ENCODE measurements at regions not wholly inside any gene's neighbourhood (a gene's known extent, or its start where the extent isn't known, plus 50 kb on each side); places are given as distances from the start of the nearest gene placed in this dataset.

GRCh38 chr12:97784904-97785303 is 322.3 kb downstream of the RMST start:
- Histone ChIP-seq H3K36me3 (ENCODE audit: insufficient read depth, low read length) (no peaks in the 10 kb centered on the region), H3K4me1 (ENCODE audit: insufficient read depth, low read length) (peaks cover 16% of the 10 kb centered on the region; the same call in 1 of the 2 replicates), H3K9ac (ENCODE audit: low read depth, low read length) (no peak overlapping the region), H3K9me3 (ENCODE audit: control insufficient read depth, insufficient read depth, low read length) (no peaks in the 10 kb centered on the region)

DNA sequence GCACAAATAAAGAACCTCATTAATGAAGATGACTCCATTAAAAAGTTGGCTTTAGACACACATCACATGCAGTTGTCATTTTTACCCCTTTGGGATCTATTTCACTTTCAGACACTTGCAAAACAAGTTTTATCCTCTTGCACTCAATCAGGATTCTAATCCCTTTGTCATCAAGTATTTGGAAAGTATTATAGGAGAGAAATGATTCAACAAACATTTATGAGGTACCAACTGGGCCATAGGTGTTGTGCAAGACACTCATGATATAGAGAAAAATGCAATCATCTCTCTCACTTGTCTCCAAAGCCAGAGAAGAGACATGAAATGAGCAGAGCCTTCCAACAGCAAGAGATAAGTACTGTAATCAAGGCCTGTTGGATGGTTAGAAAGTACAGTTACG is 327.7 kb downstream of the RMST start:
- H3K9me3 ChIP-seq (ENCODE audit: control insufficient read depth, insufficient read depth, low read length): no peaks in the 10 kb centered on the region
- H3K9ac ChIP-seq (ENCODE audit: low read depth, low read length): no peak overlapping the region
- H3K4me1 ChIP-seq (ENCODE audit: insufficient read depth, low read length): no peaks in the 10 kb centered on the region
- no peaks in the 10 kb centered on the region for H3K36me3 ChIP-seq (ENCODE audit: insufficient read depth, low read length)

GRCh38 chr12:97797473-97797872 is 334.9 kb downstream of the RMST start:
- H3K9me3 ChIP-seq (ENCODE audit: control insufficient read depth, insufficient read depth, low read length): no peaks in the 10 kb centered on the region
- H3K36me3 ChIP-seq (ENCODE audit: insufficient read depth, low read length): no peaks in the 10 kb centered on the region
- H3K9ac ChIP-seq (ENCODE audit: low read depth, low read length): no peak overlapping the region
- no peaks in the 10 kb centered on the region; the same call in 1 of the 2 replicates for H3K4me1 ChIP-seq (ENCODE audit: insufficient read depth, low read length)

DNA sequence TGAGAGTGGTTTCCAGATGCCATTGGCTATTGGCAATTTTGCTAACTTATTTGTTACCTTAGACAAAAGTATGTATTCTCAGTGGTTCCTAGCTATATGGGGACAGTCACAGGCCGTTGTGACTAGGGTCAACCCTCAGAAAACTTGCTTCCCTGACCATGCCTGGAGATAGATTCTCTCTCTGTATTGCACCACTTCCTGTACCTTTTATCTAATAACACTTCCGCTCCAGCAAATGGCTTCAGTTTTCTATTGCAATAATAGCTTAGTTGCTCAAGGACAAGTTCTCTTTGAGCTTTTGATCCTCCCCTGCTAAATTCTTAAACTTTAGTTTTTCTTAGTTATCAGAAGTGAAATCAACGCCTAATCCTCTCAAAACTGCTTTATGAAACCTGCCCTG is 338.0 kb downstream of the RMST start:
- Histone ChIP-seq H3K9me3 (ENCODE audit: control insufficient read depth, insufficient read depth, low read length) (no peaks in the 10 kb centered on the region), H3K4me1 (ENCODE audit: insufficient read depth, low read length) (no peaks in the 10 kb centered on the region; the same call in 1 of the 2 replicates), H3K9ac (ENCODE audit: low read depth, low read length) (no peak overlapping the region)

GRCh38 chr12:97801471-97802059 is 339.0 kb downstream of the RMST start:
- Histone ChIP-seq H3K9me3 (ENCODE audit: control insufficient read depth, insufficient read depth, low read length) (no peaks in the 10 kb centered on the region), H3K4me1 (ENCODE audit: insufficient read depth, low read length) (no peaks in the 10 kb centered on the region; the same call in 1 of the 2 replicates), H3K36me3 (ENCODE audit: insufficient read depth, low read length) (no peaks in the 10 kb centered on the region), H3K9ac (ENCODE audit: low read depth, low read length) (no peak overlapping the region)

More for the DNA sequence above, 338.0 kb downstream of the RMST start:
- H3K36me3 ChIP-seq (ENCODE audit: insufficient read depth, low read length): no peaks in the 10 kb centered on the region

- Histone ChIP-seq H3K4me1 (ENCODE audit: insufficient read depth, low read length) (no peaks in the 10 kb centered on the region; the same call in 1 of the 2 replicates), H3K36me3 (ENCODE audit: insufficient read depth, low read length) (no peaks in the 10 kb centered on the region), H3K9me3 (ENCODE audit: control insufficient read depth, insufficient read depth, low read length) (no peaks in the 10 kb centered on the region), H3K9ac (ENCODE audit: low read depth, low read length) (no peak overlapping the region)
These were observed 342.5 kb downstream of the RMST start for GRCh38 chr12:97805146-97805545.

GRCh38 chr12:97813301-97813700 is 350.7 kb downstream of the RMST start:
- Histone ChIP-seq H3K9me3 (ENCODE audit: control insufficient read depth, insufficient read depth, low read length) (no peaks in the 10 kb centered on the region; the same call in 1 of the 2 replicates), H3K4me1 (ENCODE audit: insufficient read depth, low read length) (no peaks in the 10 kb centered on the region), H3K9ac (ENCODE audit: low read depth, low read length) (no peak overlapping the region), H3K36me3 (ENCODE audit: insufficient read depth, low read length) (no peaks in the 10 kb centered on the region)

DNA sequence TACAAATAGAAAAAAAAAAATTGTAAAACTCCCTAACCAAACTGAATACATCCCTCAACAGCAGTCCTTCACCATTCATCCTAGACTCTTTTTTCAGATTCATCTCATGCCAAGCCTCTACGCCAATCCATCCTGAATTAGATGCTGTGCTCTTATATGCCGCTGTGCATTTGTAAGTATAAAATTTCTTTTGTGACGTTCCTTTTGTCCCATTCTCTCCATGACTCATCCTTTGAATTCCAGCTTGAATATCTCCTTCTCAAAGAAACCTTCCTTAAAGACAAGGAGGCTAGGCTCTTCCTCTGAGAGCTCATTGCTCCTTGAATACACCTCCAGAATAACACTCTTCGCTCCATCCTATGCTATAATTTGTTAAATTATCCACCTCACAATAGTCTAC is 359.2 kb downstream of the RMST start:
- H3K9me3 ChIP-seq (ENCODE audit: control insufficient read depth, insufficient read depth, low read length): no peaks in the 10 kb centered on the region
- no peak overlapping the region for H3K9ac ChIP-seq (ENCODE audit: low read depth, low read length)
- no peaks in the 10 kb centered on the region for H3K36me3 ChIP-seq (ENCODE audit: insufficient read depth, low read length)
- H3K4me1 ChIP-seq (ENCODE audit: insufficient read depth, low read length): no peaks in the 10 kb centered on the region

- no peak overlapping the region for H3K9ac ChIP-seq (ENCODE audit: low read depth, low read length)
- H3K4me1 ChIP-seq (ENCODE audit: insufficient read depth, low read length): peaks cover 7% of the 10 kb centered on the region; the same call in 1 of the 2 replicates
- H3K36me3 ChIP-seq (ENCODE audit: insufficient read depth, low read length): no peaks in the 10 kb centered on the region
- no peaks in the 10 kb centered on the region for H3K9me3 ChIP-seq (ENCODE audit: control insufficient read depth, insufficient read depth, low read length)
These were observed 372.9 kb downstream of the RMST start for GRCh38 chr12:97835541-97835940.

DNA sequence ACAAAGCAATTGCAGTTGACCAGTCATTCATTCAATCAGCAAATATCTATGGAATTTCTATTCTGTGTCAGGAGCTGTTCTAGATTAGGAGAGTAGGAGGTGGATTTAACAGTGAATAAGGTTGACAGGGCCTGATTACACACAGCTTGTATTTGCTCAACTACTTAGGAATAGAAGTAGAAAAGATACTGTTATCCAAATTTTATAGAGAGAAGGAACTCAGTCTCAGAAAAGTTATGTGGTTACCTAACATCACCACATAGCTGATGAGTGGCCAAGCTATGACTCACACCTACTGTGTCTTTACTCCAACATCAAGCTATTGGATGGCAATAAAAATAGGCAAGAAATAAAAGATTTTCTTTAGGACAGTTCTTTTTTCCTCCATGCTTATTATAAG is 374.8 kb downstream of the RMST start:
- Histone ChIP-seq H3K36me3 (ENCODE audit: insufficient read depth, low read length) (no peaks in the 10 kb centered on the region), H3K9ac (ENCODE audit: low read depth, low read length) (no peak overlapping the region), H3K4me1 (ENCODE audit: insufficient read depth, low read length) (peaks cover 7% of the 10 kb centered on the region; the same call in 1 of the 2 replicates), H3K9me3 (ENCODE audit: control insufficient read depth, insufficient read depth, low read length) (no peaks in the 10 kb centered on the region)

DNA sequence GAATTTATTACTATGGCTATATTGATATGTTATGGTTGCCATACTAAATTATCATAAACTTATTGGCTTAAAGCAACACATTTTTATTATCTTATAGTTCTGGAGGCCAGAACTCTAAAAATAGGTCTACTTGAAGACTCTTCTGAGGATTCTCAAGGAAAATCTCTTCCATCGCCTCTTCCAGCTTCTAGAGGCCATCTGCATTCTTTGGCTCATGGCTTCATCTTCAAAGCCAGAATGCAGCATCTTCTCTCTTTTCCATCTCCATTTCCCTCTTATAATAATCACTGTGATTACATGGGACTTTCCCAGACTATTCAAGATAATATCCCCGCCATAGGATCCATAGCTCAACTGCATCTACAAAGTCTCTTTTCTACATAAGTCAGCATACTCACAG is 385.4 kb downstream of the RMST start:
- no peaks in the 10 kb centered on the region for H3K36me3 ChIP-seq (ENCODE audit: insufficient read depth, low read length)
- H3K9ac ChIP-seq (ENCODE audit: low read depth, low read length): no peak overlapping the region
- no peaks in the 10 kb centered on the region for H3K9me3 ChIP-seq (ENCODE audit: control insufficient read depth, insufficient read depth, low read length)
- no peaks in the 10 kb centered on the region for H3K4me1 ChIP-seq (ENCODE audit: insufficient read depth, low read length)

DNA sequence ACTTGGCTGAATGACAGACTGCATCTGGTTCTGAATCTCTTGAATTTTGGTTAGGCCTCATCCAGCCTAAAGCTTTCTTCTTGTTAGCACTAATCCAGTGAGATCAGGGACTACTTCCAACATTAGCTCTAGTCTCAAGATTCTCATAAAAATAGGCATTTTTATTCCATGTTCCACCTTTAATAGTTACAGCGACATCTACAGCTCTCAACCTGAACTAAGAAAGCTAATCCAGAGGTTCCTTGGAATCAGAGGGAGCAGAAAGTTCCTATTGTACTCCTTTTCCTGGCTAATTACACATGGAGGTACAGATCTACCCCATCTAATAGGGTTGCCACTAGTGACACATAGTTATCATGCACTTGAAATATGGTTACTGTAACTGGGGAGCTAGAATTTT is 391.9 kb downstream of the RMST start:
- Histone ChIP-seq H3K9ac (ENCODE audit: low read depth, low read length) (no peak overlapping the region), H3K9me3 (ENCODE audit: control insufficient read depth, insufficient read depth, low read length) (no peaks in the 10 kb centered on the region), H3K4me1 (ENCODE audit: insufficient read depth, low read length) (no peaks in the 10 kb centered on the region), H3K36me3 (ENCODE audit: insufficient read depth, low read length) (no peaks in the 10 kb centered on the region)

- Histone ChIP-seq H3K9ac (ENCODE audit: low read depth, low read length) (no peak overlapping the region), H3K36me3 (ENCODE audit: insufficient read depth, low read length) (no peaks in the 10 kb centered on the region), H3K4me1 (ENCODE audit: insufficient read depth, low read length) (no peaks in the 10 kb centered on the region), H3K9me3 (ENCODE audit: control insufficient read depth, insufficient read depth, low read length) (no peaks in the 10 kb centered on the region)
These were observed 399.5 kb downstream of the RMST start for GRCh38 chr12:97862072-97862471.

GRCh38 chr12:97875064-97875463 is 412.5 kb downstream of the RMST start:
- Histone ChIP-seq H3K4me1 (ENCODE audit: insufficient read depth, low read length) (no peaks in the 10 kb centered on the region), H3K9ac (ENCODE audit: low read depth, low read length) (no peak overlapping the region), H3K9me3 (ENCODE audit: control insufficient read depth, insufficient read depth, low read length) (no peaks in the 10 kb centered on the region)

DNA sequence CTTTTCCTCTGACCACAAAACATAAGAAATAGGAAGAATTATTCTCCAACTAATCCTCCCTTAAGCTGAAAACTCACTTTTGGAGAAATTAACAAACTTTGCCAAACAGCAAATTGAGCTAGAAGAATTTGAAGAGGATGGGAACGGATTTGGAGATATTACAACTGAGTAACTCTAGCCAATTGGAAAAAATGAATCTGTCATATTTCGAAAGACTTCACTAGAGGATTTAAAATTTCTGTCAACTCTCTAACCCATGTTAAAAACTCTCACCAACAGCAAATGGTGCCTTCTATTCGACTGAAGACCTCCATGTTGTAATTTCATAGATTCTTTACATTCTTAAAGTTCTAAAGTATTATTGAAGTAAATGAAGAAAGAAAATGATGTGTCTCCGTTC is 414.2 kb downstream of the RMST start:
- H3K4me1 ChIP-seq (ENCODE audit: insufficient read depth, low read length): no peaks in the 10 kb centered on the region
- no peak overlapping the region for H3K9ac ChIP-seq (ENCODE audit: low read depth, low read length)
- no peaks in the 10 kb centered on the region for H3K9me3 ChIP-seq (ENCODE audit: control insufficient read depth, insufficient read depth, low read length)
- H3K36me3 ChIP-seq (ENCODE audit: insufficient read depth, low read length): no peaks in the 10 kb centered on the region

More at GRCh38 chr12:97875064-97875463, 412.5 kb downstream of the RMST start:
- H3K36me3 ChIP-seq (ENCODE audit: insufficient read depth, low read length): no peaks in the 10 kb centered on the region
